ENCODE measurements at regions not wholly inside any gene's neighbourhood (a gene's known extent, or its start where the extent isn't known, plus 50 kb on each side); places are given as distances from the start of the nearest gene placed in this dataset.

DNA sequence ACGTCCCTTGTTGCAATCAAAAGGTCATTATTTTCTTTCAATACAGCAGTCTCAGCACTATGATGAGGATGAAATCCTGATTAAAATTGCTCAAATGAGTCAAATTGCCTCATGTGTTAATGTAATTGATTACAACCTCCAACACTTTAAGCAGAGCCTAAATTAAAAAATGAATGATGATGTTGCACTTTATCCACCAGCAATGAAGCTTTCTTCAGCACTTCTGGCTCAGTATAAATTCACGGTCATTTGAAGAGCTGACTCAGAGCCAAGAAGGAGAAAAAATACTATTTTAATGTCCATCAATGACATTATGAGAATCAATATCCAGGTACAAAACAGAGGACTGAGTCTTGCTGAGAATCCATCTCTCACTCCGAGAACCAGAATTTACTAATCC is 792.6 kb upstream of the ATXN8OS start:
- H3K4me3 ChIP-seq (ENCODE audit: low read depth, low read length) = no peak overlapping the region
- TF ChIP-seq, protein P1, sequence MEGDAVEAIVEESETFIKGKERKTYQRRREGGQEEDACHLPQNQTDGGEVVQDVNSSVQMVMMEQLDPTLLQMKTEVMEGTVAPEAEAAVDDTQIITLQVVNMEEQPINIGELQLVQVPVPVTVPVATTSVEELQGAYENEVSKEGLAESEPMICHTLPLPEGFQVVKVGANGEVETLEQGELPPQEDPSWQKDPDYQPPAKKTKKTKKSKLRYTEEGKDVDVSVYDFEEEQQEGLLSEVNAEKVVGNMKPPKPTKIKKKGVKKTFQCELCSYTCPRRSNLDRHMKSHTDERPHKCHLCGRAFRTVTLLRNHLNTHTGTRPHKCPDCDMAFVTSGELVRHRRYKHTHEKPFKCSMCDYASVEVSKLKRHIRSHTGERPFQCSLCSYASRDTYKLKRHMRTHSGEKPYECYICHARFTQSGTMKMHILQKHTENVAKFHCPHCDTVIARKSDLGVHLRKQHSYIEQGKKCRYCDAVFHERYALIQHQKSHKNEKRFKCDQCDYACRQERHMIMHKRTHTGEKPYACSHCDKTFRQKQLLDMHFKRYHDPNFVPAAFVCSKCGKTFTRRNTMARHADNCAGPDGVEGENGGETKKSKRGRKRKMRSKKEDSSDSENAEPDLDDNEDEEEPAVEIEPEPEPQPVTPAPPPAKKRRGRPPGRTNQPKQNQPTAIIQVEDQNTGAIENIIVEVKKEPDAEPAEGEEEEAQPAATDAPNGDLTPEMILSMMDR (IDR thresholded peaks at IDR 0.05; ENCODE audit: low read depth, low read length) = no peak
- TF ChIP-seq MYC (IDR thresholded peaks at IDR 0.05; ENCODE audit: low read depth, low read length) (no peak), POLR2A (IDR thresholded peaks at IDR 0.05; ENCODE audit: extremely low read depth, insufficient read length) (no peak)
- TF ChIP-seq, protein P2, sequence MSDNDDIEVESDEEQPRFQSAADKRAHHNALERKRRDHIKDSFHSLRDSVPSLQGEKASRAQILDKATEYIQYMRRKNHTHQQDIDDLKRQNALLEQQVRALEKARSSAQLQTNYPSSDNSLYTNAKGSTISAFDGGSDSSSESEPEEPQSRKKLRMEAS (IDR thresholded peaks at IDR 0.05; ENCODE audit: low read depth, low read length) = no peak
- DNase-seq (ENCODE audit: low read depth) = no peak

DNA sequence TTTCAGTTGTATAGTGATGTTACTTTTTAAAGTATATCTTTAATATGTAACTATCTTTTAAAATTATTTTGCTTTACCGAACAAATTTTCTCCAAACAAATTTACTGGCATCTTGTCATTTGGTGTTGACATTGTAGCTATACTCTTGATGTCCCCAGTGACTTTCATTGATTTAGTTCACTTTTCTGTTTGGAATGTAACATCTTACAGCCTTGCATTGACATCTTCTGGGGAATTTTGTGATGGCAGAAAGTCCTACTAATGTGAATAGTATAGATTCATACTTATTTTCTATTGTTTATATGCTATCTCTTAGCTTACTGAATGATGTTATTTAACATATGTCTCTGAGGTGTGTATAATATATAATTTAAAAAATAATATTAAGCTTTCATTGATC is 800.9 kb upstream of the ATXN8OS start:
- no peak for DNase-seq (ENCODE audit: low read depth)
- H3K4me3 ChIP-seq (ENCODE audit: low read depth, low read length) = no peak overlapping the region
- no peak for TF ChIP-seq MYC (IDR thresholded peaks at IDR 0.05; ENCODE audit: low read depth, low read length)
- TF ChIP-seq POLR2A (IDR thresholded peaks at IDR 0.05; ENCODE audit: extremely low read depth, insufficient read length) = no peak
- TF ChIP-seq, protein P1 (IDR thresholded peaks at IDR 0.05; ENCODE audit: low read depth, low read length) = no peak
- TF ChIP-seq, protein P2 (IDR thresholded peaks at IDR 0.05; ENCODE audit: low read depth, low read length) = no peak

DNA sequence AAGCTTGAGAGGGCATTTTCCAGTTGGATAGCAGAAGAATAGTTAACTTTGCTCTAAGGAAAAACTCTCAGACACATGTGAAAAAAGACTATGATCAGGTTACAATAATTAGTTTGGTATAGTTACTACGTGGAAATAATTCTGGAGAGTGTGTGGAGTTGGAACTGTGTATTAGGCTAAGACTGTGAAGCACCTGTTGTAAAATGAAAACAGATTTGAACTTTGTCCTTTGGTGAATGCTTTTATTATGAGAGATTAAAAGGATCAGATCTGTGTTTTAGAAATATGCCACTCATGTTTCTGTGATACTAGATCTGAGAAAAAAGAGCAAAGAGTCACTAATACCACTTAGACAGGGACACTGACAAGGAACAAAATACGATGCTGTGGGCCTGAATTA is 807.5 kb upstream of the ATXN8OS start:
- TF ChIP-seq, protein P2 (IDR thresholded peaks at IDR 0.05; ENCODE audit: low read depth, low read length) = no peak
- no peak for TF ChIP-seq MYC (IDR thresholded peaks at IDR 0.05; ENCODE audit: low read depth, low read length)
- no peak for TF ChIP-seq POLR2A (IDR thresholded peaks at IDR 0.05; ENCODE audit: extremely low read depth, insufficient read length)
- TF ChIP-seq, protein P1 (IDR thresholded peaks at IDR 0.05; ENCODE audit: low read depth, low read length) = no peak
- H3K4me3 ChIP-seq (ENCODE audit: low read depth, low read length) = no peak overlapping the region
- no peak for DNase-seq (ENCODE audit: low read depth)

DNA sequence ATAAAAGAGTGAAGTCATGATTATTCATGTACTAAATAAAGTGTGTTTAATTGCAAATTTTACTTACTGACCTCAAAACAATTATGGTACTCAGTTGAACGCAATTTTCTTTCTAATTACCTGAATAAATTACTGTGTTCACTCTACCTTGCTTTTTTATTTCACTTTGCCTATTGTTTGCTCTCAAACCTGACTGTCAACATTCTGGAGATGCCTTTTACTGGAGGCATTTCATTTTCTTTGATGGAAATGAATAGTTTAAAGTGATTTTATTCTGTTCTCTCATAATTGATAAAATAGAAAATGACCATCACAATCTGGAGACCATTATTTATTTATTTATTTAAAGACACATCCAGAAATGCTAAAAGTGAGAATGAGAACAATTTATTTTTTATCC is 811.5 kb upstream of the ATXN8OS start:
- TF ChIP-seq POLR2A (IDR thresholded peaks at IDR 0.05; ENCODE audit: extremely low read depth, insufficient read length) = no peak
- TF ChIP-seq, protein P2 (IDR thresholded peaks at IDR 0.05; ENCODE audit: low read depth, low read length) = no peak
- no peak for TF ChIP-seq MYC (IDR thresholded peaks at IDR 0.05; ENCODE audit: low read depth, low read length)
- TF ChIP-seq, protein P1 (IDR thresholded peaks at IDR 0.05; ENCODE audit: low read depth, low read length) = no peak
- no peak overlapping the region for H3K4me3 ChIP-seq (ENCODE audit: low read depth, low read length)
- no peak for DNase-seq (ENCODE audit: low read depth)

DNA sequence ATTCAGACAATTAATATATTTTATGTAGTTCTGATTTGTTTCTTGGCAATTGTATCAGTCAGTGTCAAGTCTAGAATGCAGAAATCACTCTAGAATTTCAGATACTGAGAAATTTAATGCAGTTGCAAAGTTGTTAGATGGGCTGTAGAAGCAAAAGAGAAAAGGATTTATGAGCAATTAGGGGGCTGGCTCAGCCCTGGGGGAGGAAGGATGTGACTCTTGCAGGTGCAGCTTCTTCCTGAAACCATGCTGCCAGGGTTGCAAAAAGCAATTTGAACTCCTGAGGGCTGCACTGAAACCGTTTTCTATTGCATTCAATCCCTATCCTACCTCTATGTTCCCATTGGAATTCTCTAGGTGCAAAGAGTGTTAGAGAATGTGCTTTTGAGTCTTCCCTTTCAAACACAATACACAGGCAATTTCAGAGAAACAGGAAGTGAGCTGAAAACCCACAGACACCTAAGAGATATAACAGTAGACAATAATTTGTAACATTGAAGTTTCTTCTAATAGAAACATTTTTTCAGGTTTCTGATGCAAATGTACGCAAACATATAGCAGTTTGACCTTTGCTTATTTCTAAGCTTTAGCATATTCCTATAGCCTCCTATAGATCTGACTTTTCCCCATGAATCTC is 814.7 kb upstream of the ATXN8OS start:
- no peak for TF ChIP-seq POLR2A (IDR thresholded peaks at IDR 0.05; ENCODE audit: extremely low read depth, insufficient read length)
- TF ChIP-seq, protein P1 (IDR thresholded peaks at IDR 0.05; ENCODE audit: low read depth, low read length) = no peak
- 0 out of 2 replicates have a peak, but pooled peaks have one; percentile 25 for TF ChIP-seq MYC (IDR thresholded peaks at IDR 0.05; ENCODE audit: low read depth, low read length)
- TF ChIP-seq, protein P2 (IDR thresholded peaks at IDR 0.05; ENCODE audit: low read depth, low read length) = 0 out of 2 replicates have a peak, but pooled peaks have one; percentile 14
- no peak for DNase-seq (ENCODE audit: low read depth)
- no peak overlapping the region for H3K4me3 ChIP-seq (ENCODE audit: low read depth, low read length)
